Mesothelial cell of epicardium (in vitro differentiated cells): ENCODE measurements at regions not wholly inside any gene's neighbourhood (a gene's known extent, or its start where the extent isn't known, plus 50 kb on each side); places are given as distances from the start of the nearest gene placed in this dataset.
"Not testable (repeated sequence)": the region's sequence is repeated elsewhere in the genome, so short reads cannot be mapped to it uniquely, and the experiment has no call there.

ENCODE experiments used
- DNase-seq, 2 experiments: peaks; one replicate each; pipeline ENCODE4 v3.0.0; 2021; ENCODE audit warnings: low spot score in 2 of 2; ENCODE audit not compliant: unreplicated experiment in 2 of 2
- H3K27ac Mint-ChIP-seq: 2 replicates; pipeline ENCODE4 v1.8.0; 2021; ENCODE audit warnings: mixed read lengths
- H3K27me3 Mint-ChIP-seq: 2 replicates; pipeline ENCODE4 v1.8.0; 2021; ENCODE audit warnings: low read depth, mixed read lengths
- H3K36me3 Mint-ChIP-seq: 2 replicates; pipeline ENCODE4 v1.8.0; 2021; ENCODE audit warnings: mixed read lengths
- H3K4me1 Mint-ChIP-seq: 2 replicates; pipeline ENCODE4 v1.8.0; 2021; ENCODE audit warnings: mixed read lengths
- H3K4me3 Mint-ChIP-seq: 2 replicates; pipeline ENCODE4 v1.8.0; 2021; ENCODE audit warnings: mild to moderate bottlenecking, moderate library complexity, mixed read lengths
- H3K9me3 Mint-ChIP-seq: 2 replicates; pipeline ENCODE4 v1.8.0; 2021; ENCODE audit warnings: mixed read lengths
- CTCF ChIP-seq: fragments of 200-600 bp; sonication (generic); IDR thresholded peaks from one replicate; pipeline ENCODE4 v1.5.0; 2021; ENCODE audit warnings: antibody characterized with exemption; ENCODE audit not compliant: unreplicated experiment

- Mint-ChIP-seq H3K36me3 (no peaks in the 10 kb centered on the region), H3K27me3 (peaks cover 22% of the 10 kb centered on the region), H3K4me3 (no peak overlapping the region), H3K9me3 (peaks cover 13% of the 10 kb centered on the region), H3K4me1 (no peaks in the 10 kb centered on the region), H3K27ac (no peak overlapping the region)
- peak in 1 of 2 experiments; percentile 22 for DNase-seq
- TF ChIP-seq CTCF, result no peak
Observed at GRCh38 chr2:239800785-239801386, 224.3 kb downstream of the NDUFA10 start.

- H3K27me3 Mint-ChIP-seq, result peaks cover 22% of the 10 kb centered on the region
- no peak overlapping the region for H3K4me3 Mint-ChIP-seq
- H3K9me3 Mint-ChIP-seq, result peaks cover 13% of the 10 kb centered on the region
- no peak overlapping the region for H3K27ac Mint-ChIP-seq
- no peaks in the 10 kb centered on the region for H3K4me1 Mint-ChIP-seq
- TF ChIP-seq CTCF, result no peak
- H3K36me3 Mint-ChIP-seq, result no peaks in the 10 kb centered on the region
- DNase-seq, result no peak
Observed at GRCh38 chr2:239797316-239797715, 227.8 kb downstream of the NDUFA10 start.

- H3K4me3 Mint-ChIP-seq, H3K27ac Mint-ChIP-seq, H3K4me1 Mint-ChIP-seq, H3K36me3 Mint-ChIP-seq: not testable (repeated sequence)
- Mint-ChIP-seq H3K9me3 (peaks cover 13% of the 10 kb centered on the region), H3K27me3 (peaks cover 11% of the 10 kb centered on the region)
- DNase-seq, result peak in 1 of 2 experiments; percentile 25
Observed at GRCh38 chr2:239795761-239796160, 229.4 kb downstream of the NDUFA10 start.

GRCh38 chr2:239793836-239794235 lies 231.3 kb downstream of the NDUFA10 start:
- H3K36me3 Mint-ChIP-seq, result no peaks in the 10 kb centered on the region
- H3K27ac Mint-ChIP-seq, result no peak overlapping the region
- peaks cover 8% of the 10 kb centered on the region for H3K4me1 Mint-ChIP-seq
- H3K27me3 Mint-ChIP-seq, result peaks cover 8% of the 10 kb centered on the region
- peaks cover 8% of the 10 kb centered on the region for H3K9me3 Mint-ChIP-seq
- DNase-seq, result peak in 1 of 2 experiments; percentile 19
- no peak for TF ChIP-seq CTCF
- no peak overlapping the region for H3K4me3 Mint-ChIP-seq

- no peaks in the 10 kb centered on the region for H3K36me3 Mint-ChIP-seq
- TF ChIP-seq CTCF, result no peak
Observed at GRCh38 chr2:239793086-239793485, 232.1 kb downstream of the NDUFA10 start.

GRCh38 chr2:239792405-239793084 lies 232.6 kb downstream of the NDUFA10 start:
- H3K27ac Mint-ChIP-seq, result no peak overlapping the region
- no peak overlapping the region for H3K4me3 Mint-ChIP-seq
- peaks cover 7% of the 10 kb centered on the region for H3K9me3 Mint-ChIP-seq
- DNase-seq, result peak in 1 of 2 experiments; percentile 29
- TF ChIP-seq CTCF, result no peak
- H3K4me1 Mint-ChIP-seq, result peaks cover 8% of the 10 kb centered on the region
- H3K36me3 Mint-ChIP-seq, result no peaks in the 10 kb centered on the region
- H3K27me3 Mint-ChIP-seq, result peaks cover 7% of the 10 kb centered on the region

More at GRCh38 chr2:239793086-239793485, 232.1 kb downstream of the NDUFA10 start:
- Mint-ChIP-seq H3K27me3 (peaks cover 8% of the 10 kb centered on the region), H3K9me3 (peaks cover 8% of the 10 kb centered on the region), H3K27ac (no peak overlapping the region), H3K4me1 (peaks cover 8% of the 10 kb centered on the region), H3K4me3 (no peak overlapping the region)
- DNase-seq, result no peak
